ENCODE measurements at regions not wholly inside any gene's neighbourhood (a gene's known extent, or its start where the extent isn't known, plus 50 kb on each side); places are given as distances from the start of the nearest gene placed in this dataset.

- TF ChIP-seq, protein P1, sequence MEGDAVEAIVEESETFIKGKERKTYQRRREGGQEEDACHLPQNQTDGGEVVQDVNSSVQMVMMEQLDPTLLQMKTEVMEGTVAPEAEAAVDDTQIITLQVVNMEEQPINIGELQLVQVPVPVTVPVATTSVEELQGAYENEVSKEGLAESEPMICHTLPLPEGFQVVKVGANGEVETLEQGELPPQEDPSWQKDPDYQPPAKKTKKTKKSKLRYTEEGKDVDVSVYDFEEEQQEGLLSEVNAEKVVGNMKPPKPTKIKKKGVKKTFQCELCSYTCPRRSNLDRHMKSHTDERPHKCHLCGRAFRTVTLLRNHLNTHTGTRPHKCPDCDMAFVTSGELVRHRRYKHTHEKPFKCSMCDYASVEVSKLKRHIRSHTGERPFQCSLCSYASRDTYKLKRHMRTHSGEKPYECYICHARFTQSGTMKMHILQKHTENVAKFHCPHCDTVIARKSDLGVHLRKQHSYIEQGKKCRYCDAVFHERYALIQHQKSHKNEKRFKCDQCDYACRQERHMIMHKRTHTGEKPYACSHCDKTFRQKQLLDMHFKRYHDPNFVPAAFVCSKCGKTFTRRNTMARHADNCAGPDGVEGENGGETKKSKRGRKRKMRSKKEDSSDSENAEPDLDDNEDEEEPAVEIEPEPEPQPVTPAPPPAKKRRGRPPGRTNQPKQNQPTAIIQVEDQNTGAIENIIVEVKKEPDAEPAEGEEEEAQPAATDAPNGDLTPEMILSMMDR (IDR thresholded peaks at IDR 0.05), result no peak
- TF ChIP-seq TCF7 (CRISPR knock-in tag; IDR thresholded peaks at IDR 0.05; ENCODE audit: low read depth), result no peak
- TF ChIP-seq, protein P2, sequence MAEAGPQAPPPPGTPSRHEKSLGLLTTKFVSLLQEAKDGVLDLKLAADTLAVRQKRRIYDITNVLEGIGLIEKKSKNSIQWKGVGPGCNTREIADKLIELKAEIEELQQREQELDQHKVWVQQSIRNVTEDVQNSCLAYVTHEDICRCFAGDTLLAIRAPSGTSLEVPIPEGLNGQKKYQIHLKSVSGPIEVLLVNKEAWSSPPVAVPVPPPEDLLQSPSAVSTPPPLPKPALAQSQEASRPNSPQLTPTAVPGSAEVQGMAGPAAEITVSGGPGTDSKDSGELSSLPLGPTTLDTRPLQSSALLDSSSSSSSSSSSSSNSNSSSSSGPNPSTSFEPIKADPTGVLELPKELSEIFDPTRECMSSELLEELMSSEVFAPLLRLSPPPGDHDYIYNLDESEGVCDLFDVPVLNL (CRISPR knock-in tag; IDR thresholded peaks at IDR 0.05; ENCODE audit: borderline replicate concordance, low read depth), result no peak
Measured at GRCh38 chr12:69052613-69053408, 119.8 kb upstream of the CPM start.
